ENCODE measurements at regions not wholly inside any gene's neighbourhood (a gene's known extent, or its start where the extent isn't known, plus 50 kb on each side); places are given as distances from the start of the nearest gene placed in this dataset.

- TF ChIP-seq REST (IDR thresholded peaks at IDR 0.05) = no peak
- no peak for TF ChIP-seq RXRA (IDR thresholded peaks at IDR 0.05)
- TF ChIP-seq CTCF (IDR thresholded peaks at IDR 0.05; ENCODE audit: low read depth, low read length, missing input control) = no peak
- no peak for TF ChIP-seq JUND (IDR thresholded peaks at IDR 0.05)
Measured at GRCh38 chr5:67730917-67731474, 484.6 kb upstream of the PIK3R1 start.

Measured in liver (tissue), 3 donors.